ENCODE measurements at regions not wholly inside any gene's neighbourhood (a gene's known extent, or its start where the extent isn't known, plus 50 kb on each side); places are given as distances from the start of the nearest gene placed in this dataset.

DNA sequence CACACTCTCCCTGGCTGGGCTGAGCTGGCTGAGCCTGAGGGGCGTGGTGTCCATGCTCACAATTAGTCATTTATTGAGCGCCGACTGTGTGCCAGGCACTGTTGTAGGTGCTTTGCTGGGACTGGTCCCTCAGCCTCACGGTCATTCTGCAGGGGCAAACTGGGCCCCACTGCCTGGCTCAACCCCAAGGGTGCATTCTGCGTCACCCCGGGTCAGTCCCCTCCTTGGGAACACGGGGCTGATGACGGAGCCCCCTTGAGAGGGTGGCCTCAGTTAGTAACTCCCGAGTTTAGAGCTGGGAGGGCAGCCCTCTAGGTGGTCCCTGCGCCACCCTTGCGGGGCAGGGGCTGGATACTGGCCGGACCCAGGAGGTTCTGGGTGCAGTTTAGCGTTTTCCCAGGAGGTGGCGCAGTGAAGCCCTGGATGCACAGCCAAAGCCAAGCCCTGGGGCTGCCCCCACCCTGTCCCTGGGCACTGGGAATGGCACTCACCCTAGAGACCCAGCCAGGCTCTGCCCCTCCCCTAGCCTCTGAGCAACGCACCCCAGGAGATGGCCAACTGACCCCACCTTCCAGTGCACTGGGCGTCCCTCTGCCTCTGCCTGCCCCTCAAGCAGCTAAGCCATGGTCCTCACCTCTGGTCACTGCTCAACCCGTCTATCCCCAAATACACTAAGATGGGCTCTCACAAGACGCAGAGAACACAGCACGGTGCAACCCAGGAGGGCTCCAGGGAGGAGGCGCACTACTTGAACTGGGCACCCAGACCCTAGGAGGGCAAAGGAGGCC is 243.2 kb upstream of the GSE1 start:
- DNase-seq (ENCODE audit: extremely low read depth in 1 of 11, low read depth in 9 of 11, low spot score in 4 of 11): no peak

GRCh38 chr16:85370543-85370880 is 242.6 kb upstream of the GSE1 start:
- DNase-seq (ENCODE audit: extremely low read depth in 1 of 11, low read depth in 9 of 11, low spot score in 4 of 11): no peak

GRCh38 chr16:85370881-85371651 is 242.1 kb upstream of the GSE1 start:
- no peak for DNase-seq (ENCODE audit: extremely low read depth in 1 of 11, low read depth in 9 of 11, low spot score in 4 of 11)

GRCh38 chr16:85371948-85372347 is 241.2 kb upstream of the GSE1 start:
- no peak for DNase-seq (ENCODE audit: extremely low read depth in 1 of 11, low read depth in 9 of 11, low spot score in 4 of 11)

GRCh38 chr16:85372627-85373372 is 240.3 kb upstream of the GSE1 start:
- DNase-seq (ENCODE audit: extremely low read depth in 1 of 11, low read depth in 9 of 11, low spot score in 4 of 11): no peak

DNA sequence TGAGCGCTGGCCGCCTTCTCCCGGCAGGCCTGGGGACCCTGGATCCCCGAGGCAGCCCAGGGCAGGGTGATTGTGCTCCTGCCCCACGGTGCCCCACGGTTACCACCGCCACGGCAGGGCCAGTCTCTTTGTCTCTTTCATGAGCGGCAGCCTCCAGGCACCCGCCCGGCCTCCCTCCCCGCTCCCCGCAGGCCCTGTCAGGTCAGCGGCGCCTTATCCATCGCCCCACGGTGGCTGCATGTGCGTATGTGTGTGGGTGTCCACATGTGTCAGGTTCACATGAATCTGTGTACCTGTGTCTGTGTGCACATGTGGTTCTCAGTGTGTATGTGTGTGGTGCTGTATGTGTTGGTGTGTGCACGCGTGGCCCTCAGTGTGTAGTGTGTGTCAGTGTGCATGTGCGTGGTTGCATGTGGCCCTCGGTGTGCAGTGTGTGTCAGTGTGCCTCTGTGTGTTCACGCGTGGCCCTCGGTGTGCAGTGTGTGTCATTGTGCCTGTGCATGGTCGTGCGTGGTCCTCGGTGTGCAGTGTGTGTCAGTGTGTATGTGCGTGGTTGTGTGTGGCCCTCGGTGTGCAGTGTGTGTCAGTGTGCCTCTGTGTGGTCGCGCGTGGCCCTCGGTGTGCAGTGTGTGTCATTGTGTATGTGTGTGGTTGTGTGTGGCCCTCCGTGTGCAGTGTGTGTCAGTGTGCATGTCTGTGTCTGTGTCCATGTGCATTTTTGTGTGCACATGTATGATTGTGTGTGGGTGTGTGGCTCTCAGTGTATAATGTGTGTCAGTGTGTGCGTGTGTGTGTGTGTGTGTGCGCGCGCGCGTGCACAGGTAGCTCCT is 239.2 kb upstream of the GSE1 start:
- no peak for DNase-seq (ENCODE audit: extremely low read depth in 1 of 11, low read depth in 9 of 11, low spot score in 4 of 11)

DNA sequence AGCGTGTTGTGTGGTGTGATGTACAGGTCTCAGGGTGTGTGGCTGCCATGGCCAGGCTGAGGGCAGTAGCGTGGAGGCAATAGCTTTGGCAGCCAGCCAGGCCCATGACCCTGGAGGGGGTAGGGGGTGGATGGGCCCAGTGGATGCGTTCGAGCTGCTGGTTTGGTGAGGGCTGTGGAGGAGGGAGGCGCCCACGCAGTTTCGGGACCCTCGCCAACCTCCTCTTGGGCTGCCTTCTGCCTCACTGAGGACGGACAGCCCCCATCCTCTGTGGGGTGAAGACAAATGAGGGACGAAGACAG is 238.6 kb upstream of the GSE1 start:
- DNase-seq (ENCODE audit: extremely low read depth in 1 of 11, low read depth in 9 of 11, low spot score in 4 of 11): no peak

GRCh38 chr16:85375282-85375681 is 237.8 kb upstream of the GSE1 start:
- DNase-seq (ENCODE audit: extremely low read depth in 1 of 11, low read depth in 9 of 11, low spot score in 4 of 11): no peak

DNA sequence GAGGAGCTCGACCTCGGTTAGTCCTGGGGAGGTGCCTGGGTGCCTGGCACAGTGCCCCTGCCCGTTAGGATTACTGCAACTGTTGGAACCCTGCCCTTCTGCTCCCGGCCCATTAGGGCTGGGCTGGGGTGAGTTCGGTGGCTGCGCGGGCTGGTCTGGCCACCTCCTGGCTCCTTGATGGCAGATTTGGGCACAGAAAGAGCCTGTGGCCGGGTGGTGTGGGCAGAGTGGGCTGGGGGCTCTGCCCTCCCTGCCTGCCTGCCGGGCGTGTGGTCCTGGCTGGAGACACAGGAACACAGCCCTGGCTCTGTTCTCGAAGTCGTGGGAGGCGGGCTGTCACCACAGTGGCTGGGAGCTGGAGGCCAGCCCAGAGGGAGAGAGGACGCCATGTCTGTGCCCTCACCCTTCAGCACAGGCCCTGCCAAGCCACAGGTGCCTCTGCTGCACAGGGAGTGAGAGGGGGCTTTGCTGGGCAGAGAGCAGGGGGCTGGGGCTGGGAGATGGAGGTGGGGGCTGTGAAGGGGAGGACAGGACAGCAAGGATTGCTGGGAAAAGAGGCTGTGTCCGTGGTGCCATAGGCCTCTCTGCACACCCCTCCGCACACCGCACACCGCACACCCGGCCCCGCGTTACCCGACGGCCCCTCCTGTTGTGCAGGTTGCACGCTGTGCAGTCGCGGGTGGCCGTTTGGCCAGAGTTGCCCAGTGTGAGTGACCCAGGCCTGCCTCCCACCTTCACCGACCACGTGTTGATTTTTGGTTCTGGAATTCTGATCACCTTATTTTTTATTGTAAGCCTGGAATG is 236.6 kb upstream of the GSE1 start:
- DNase-seq (ENCODE audit: extremely low read depth in 1 of 11, low read depth in 9 of 11, low spot score in 4 of 11): no peak

- no peak for DNase-seq (ENCODE audit: extremely low read depth in 1 of 11, low read depth in 9 of 11, low spot score in 4 of 11)
These were observed 235.6 kb upstream of the GSE1 start for GRCh38 chr16:85377388-85378144.

DNA sequence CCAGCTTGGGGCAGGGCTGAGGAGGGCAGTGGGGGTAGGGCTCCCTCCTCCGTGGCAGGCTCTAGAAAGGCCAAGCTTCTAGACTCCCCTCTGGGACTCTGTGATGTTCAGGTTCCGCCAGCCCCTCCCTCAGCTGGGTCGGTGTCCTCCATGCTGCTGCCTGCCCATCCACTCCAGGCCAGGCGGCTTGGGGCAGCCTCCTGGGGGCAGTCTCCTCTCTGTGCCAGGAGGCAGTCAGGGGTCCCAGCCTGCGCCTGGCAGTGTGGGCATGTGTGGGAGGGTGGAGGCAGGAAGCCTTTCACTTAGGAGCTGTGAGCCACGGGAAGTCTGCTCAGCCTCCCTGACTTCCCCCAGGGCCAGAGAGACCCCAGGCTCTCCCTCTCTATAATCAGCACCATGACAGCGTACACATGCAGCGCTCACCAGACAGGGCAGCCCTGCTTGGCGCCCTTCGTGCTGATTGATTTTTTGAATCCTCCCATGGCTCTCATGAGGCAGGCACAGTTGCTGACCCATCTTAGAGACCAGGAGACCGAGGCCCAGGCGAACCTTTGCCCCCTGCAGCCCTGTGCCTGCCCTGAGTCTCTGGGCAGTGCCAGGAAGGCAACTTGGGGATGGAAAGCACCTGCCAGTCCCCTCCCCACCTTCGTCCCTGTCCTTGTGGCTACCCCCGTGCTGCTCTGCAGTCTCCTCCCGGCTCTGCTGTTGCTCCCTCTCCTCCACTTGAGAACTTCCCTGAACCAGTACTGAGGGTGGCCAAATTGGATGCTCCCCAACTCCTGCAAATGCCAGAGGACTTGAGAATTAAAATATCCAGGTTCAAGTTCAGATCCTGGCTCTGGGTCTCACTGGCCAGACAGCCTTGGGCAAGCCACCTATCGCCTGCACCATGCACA is 234.7 kb upstream of the GSE1 start:
- DNase-seq (ENCODE audit: extremely low read depth in 1 of 11, low read depth in 9 of 11, low spot score in 4 of 11): no peak

DNA sequence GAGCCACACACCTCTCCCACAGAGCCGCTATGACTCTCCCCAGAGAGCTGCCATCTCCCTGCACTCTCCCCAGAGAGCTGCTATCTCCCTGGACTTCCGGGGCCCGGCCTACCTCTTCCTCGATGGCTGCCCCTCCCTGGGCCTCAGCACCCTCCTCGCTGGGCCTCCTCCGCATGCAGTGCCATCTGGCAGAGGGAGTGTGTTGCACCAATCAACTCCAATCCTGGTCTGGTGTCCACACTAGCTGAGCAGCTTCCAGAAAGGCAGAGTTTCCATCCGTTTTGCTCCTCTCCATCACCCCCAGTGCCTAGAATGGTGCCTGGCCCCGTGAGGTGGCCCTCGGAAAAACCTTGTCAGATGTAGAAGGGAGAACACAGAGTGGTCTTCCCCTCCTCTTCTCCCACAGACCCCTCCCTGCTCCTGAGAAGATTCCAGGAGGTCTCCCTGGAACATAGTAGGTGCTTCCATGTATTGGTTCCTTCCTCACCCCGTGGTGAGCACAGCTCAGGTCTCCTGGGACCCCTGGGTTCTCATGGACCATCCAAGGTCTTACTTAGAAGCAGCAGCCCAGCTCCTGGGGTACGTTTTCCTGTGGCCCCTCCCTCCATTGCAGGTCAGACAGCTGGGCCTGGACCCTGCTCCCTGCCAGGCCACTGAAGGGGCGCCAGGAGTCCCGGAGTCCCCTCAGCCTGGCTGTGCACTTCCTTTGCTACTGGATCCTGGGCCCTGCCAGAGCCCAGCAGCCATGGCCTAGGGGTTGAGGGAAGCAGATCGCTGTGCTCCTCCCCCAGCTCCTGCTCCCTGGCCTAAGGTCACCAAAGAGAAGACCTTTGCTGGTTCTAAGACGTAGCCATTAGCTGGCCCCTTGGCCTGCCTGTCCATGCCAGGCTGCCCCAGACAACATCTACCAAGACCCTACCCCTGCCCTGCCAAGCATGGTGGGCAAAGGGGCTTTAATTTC is 233.8 kb upstream of the GSE1 start:
- DNase-seq (ENCODE audit: extremely low read depth in 1 of 11, low read depth in 9 of 11, low spot score in 4 of 11): no peak

GRCh38 chr16:85380002-85380395 is 233.1 kb upstream of the GSE1 start:
- no peak for DNase-seq (ENCODE audit: extremely low read depth in 1 of 11, low read depth in 9 of 11, low spot score in 4 of 11)

DNA sequence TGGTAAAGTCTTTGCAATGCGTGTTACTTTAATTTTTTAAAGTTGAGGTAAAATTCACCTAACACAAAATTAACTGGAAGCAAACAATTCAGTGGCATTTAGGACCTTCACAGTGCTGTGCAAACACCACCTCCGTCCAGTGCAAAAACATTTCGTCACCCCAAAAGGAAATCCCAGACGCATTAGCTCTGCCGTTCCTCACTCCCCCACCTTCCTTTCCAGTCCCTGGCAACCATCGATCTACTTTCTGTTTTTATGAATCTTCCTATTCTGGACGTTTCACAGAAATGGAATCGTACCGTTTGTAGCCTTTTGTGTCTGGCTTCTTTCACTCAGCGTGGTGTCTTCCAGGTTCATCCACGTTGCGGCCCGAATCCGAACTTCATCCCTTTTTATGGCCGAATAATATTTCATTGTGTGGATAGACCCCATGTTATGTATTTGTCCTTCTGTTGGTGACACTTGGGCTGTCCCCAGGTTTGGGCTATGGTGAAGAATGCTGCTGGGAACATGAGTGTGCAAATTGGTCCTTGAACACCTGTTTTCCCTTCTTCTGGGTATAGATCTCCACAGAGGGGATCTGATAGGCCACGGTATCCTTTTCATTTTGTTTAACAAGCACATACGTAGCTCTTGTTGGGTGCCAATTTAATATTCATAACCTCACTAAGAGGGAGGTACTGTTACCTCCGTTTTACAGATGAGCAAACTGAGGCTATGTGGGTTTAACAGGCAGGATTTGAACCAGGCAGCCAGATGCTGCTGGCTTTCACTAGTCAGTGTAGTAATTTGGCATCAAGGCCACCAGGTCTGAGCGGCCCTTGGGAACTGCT is 232.0 kb upstream of the GSE1 start:
- DNase-seq (ENCODE audit: extremely low read depth in 1 of 11, low read depth in 9 of 11, low spot score in 4 of 11): no peak

Measured in renal cortex interstitium (tissue), 11 donors.